CD14-positive monocyte (primary cell): ENCODE measurements at regions not wholly inside any gene's neighbourhood (a gene's known extent, or its start where the extent isn't known, plus 50 kb on each side); places are given as distances from the start of the nearest gene placed in this dataset.

Experiments
- DNase-seq, 3 donors: peaks; one replicate each; pipeline ENCODE4 v3.0.0-alpha.2; 2011 to 2022
- H2AFZ ChIP-seq: 2 replicates; pipeline ENCODE4 v1.6.0; 2012; ENCODE audit warnings: mild to moderate bottlenecking, low read depth, low read length, inconsistent platforms; ENCODE audit not compliant: insufficient read depth, poor library complexity, severe bottlenecking
- H3K27ac ChIP-seq, 2 donors: 1 replicate in 1 of 2; 2 replicates in 1 of 2; pipeline ENCODE4 v1.5.1; 2012 to 2013; ENCODE audit warnings: low read length in 2 of 2, control low read depth in 1 of 2, inconsistent platforms in 1 of 2, low read depth in 1 of 2, mild to moderate bottlenecking in 1 of 2
- H3K27me3 ChIP-seq, 2 donors: one replicate each; pipeline versions ENCODE4 v1.6.0 to v1.6.1; 2011 to 2013; ENCODE audit warnings: low read length in 2 of 2; ENCODE audit not compliant: control insufficient read depth in 2 of 2, insufficient read depth in 2 of 2
- H3K36me3 ChIP-seq, 2 donors: replicated peaks in 1 of 2; 1 replicate in 1 of 2; 2 replicates in 1 of 2; pipeline versions ENCODE4 v1.5.1 to v1.6.1; 2012 to 2013; ENCODE audit warnings: low read length in 2 of 2, control low read depth in 1 of 2, inconsistent platforms in 1 of 2, mild to moderate bottlenecking in 1 of 2; ENCODE audit not compliant: insufficient read depth in 2 of 2, control insufficient read depth in 1 of 2
- H3K4me1 ChIP-seq, 2 donors: 1 replicate in 1 of 2; 2 replicates in 1 of 2; pipeline versions ENCODE4 v1.5.1 to v1.6.1; 2012 to 2013; ENCODE audit warnings: low read length in 2 of 2, control low read depth in 1 of 2, inconsistent platforms in 1 of 2, mild to moderate bottlenecking in 1 of 2, moderate library complexity in 1 of 2; ENCODE audit not compliant: insufficient read depth in 2 of 2, control insufficient read depth in 1 of 2
- H3K4me2 ChIP-seq: replicated peaks from 2 replicates; pipeline ENCODE3; 2012; ENCODE audit warnings: low read length, moderate library complexity, mild to moderate bottlenecking; ENCODE audit not compliant: poor library complexity, severe bottlenecking; ENCODE audit errors: extremely low read depth
- H3K4me3 ChIP-seq, 3 experiments: fragments of 200-600 bp in 1 of 3; sonication (generic) in 1 of 3; replicated peaks in 1 of 3; 1 replicate in 2 of 3; 2 replicates in 1 of 3; pipeline ENCODE4 v1.5.1; 2011 to 2013; ENCODE audit warnings: low read length in 3 of 3, mild to moderate bottlenecking in 3 of 3, control low read depth in 2 of 3, low read depth in 2 of 3, inconsistent platforms in 1 of 3, moderate library complexity in 1 of 3
- H3K79me2 ChIP-seq: 2 replicates; pipeline ENCODE4 v1.6.0; 2012; ENCODE audit warnings: mild to moderate bottlenecking, control low read depth, inconsistent platforms, low read length, moderate library complexity; ENCODE audit not compliant: insufficient read depth
- H3K9ac ChIP-seq: 2 replicates; pipeline ENCODE4 v1.6.0; 2017; ENCODE audit warnings: low read length, mild to moderate bottlenecking; ENCODE audit not compliant: insufficient read depth, poor library complexity, severe bottlenecking
- H3K9me3 ChIP-seq, 2 donors: replicated peaks in 1 of 2; 1 replicate in 1 of 2; 2 replicates in 1 of 2; pipeline versions ENCODE4 v1.5.1 to v1.6.1; 2012 to 2013; ENCODE audit warnings: low read length in 2 of 2, control low read depth in 1 of 2; ENCODE audit not compliant: control insufficient read depth in 1 of 2, insufficient read depth in 1 of 2
- H4K20me1 ChIP-seq: 2 replicates; pipeline ENCODE4 v1.6.0; 2012; ENCODE audit warnings: mild to moderate bottlenecking, low read length, control low read depth, moderate library complexity; ENCODE audit not compliant: insufficient read depth
- H3K27ac Mint-ChIP-seq, 7 donors: one replicate each; pipeline ENCODE4 v1.8.0; 2020; ENCODE audit warnings: mild to moderate bottlenecking in 7 of 7, mixed read lengths in 7 of 7, moderate library complexity in 6 of 7, inconsistent platforms in 2 of 7
- H3K27me3 Mint-ChIP-seq, 3 donors: one replicate each; pipeline ENCODE4 v1.8.0; 2021 to 2022; ENCODE audit warnings: low read depth in 3 of 3, mild to moderate bottlenecking in 3 of 3, mixed read lengths in 3 of 3, moderate library complexity in 3 of 3, inconsistent platforms in 1 of 3
- H3K36me3 Mint-ChIP-seq, 2 donors: one replicate each; pipeline ENCODE4 v1.8.0; 2020; ENCODE audit warnings: mixed read lengths in 2 of 2, inconsistent platforms in 1 of 2, mild to moderate bottlenecking in 1 of 2
- H3K4me1 Mint-ChIP-seq: one replicate; pipeline ENCODE4 v1.8.0; 2020; ENCODE audit warnings: mild to moderate bottlenecking, mixed read lengths
- H3K4me3 Mint-ChIP-seq, 2 donors: one replicate each; pipeline ENCODE4 v1.8.0; 2020; ENCODE audit warnings: mild to moderate bottlenecking in 2 of 2, mixed read lengths in 2 of 2, moderate library complexity in 1 of 2
- H3K9me3 Mint-ChIP-seq, 7 donors: one replicate each; pipeline ENCODE4 v1.8.0; 2020 to 2022; ENCODE audit warnings: mixed read lengths in 7 of 7, mild to moderate bottlenecking in 6 of 7, moderate library complexity in 6 of 7, inconsistent platforms in 2 of 7
- CTCF ChIP-seq: fragments of 200-600 bp; IDR thresholded peaks from one replicate; pipeline ENCODE4 v1.8.0; 2022; ENCODE audit warnings: antibody characterized with exemption, mild to moderate bottlenecking
- WGBS: methylation state at CpG from one replicate; pipeline ENCODE4 v1.1.5; 2013; ENCODE audit warnings: missing lambda C conversion rate; ENCODE audit not compliant: insufficient coverage; 5-methylcytosine and 5-hydroxymethylcytosine counted together
- intact Hi-C, 2 donors: fragments of 100-400 bp; cut with micrococcal nuclease; formaldehyde crosslinking; loops; one replicate each; pipeline versions ENCODE4 v1.15.0 to v1.15.1; 2023

- H3K4me3 Mint-ChIP-seq: no peak overlapping the region
- no peaks in the 10 kb centered on the region for H3K4me1 ChIP-seq
- WGBS: no CpG with 5 or more reads among the region's 3 CpGs
- H3K36me3 Mint-ChIP-seq: no peaks in the 10 kb centered on the region
- no peak overlapping the region for H2AFZ ChIP-seq
- no peaks in the 10 kb centered on the region for H3K79me2 ChIP-seq
- TF ChIP-seq CTCF: no peak
- H3K27ac ChIP-seq: no peak overlapping the region
- no peak overlapping the region for H3K4me2 ChIP-seq
- intact Hi-C loops: no loop called here
- H3K36me3 ChIP-seq: no peaks in the 10 kb centered on the region
- no peaks in the 10 kb centered on the region for H3K9me3 ChIP-seq
- DNase-seq: no peak
- no peak overlapping the region for H3K9ac ChIP-seq
- no peaks in the 10 kb centered on the region for H3K4me1 Mint-ChIP-seq
- no peaks in the 10 kb centered on the region for H3K27me3 ChIP-seq
- H3K9me3 Mint-ChIP-seq: peaks cover 0 to 9% (median 4%) of the 10 kb centered on the region in 7 donors
- no peak overlapping the region for H3K4me3 ChIP-seq
- no peak overlapping the region for H3K27ac Mint-ChIP-seq
- peaks cover 0 to 1% (median 0%) of the 10 kb centered on the region in 3 donors for H3K27me3 Mint-ChIP-seq
- H4K20me1 ChIP-seq: no peaks in the 10 kb centered on the region
Measured at GRCh38 chr2:163852616-163853015, 116.8 kb upstream of the FIGN start.

- WGBS: 100% methylated on average over 3 of the region's 3 CpGs
- Mint-ChIP-seq H3K4me3 (no peak overlapping the region), H3K27me3 (peaks cover 0 to 1% (median 0%) of the 10 kb centered on the region in 3 donors), H3K4me1 (no peaks in the 10 kb centered on the region), H3K9me3 (peaks cover 0 to 9% (median 4%) of the 10 kb centered on the region in 7 donors), H3K27ac (no peak overlapping the region), H3K36me3 (no peaks in the 10 kb centered on the region)
- H3K4me1 ChIP-seq: no peaks in the 10 kb centered on the region
- no peaks in the 10 kb centered on the region for H4K20me1 ChIP-seq
- intact Hi-C loops: no loop called here
- H3K27me3 ChIP-seq: no peaks in the 10 kb centered on the region
- DNase-seq: no peak
- H3K9me3 ChIP-seq: no peaks in the 10 kb centered on the region
- no peak overlapping the region for H2AFZ ChIP-seq
- H3K36me3 ChIP-seq: no peaks in the 10 kb centered on the region
- H3K4me2 ChIP-seq: no peak overlapping the region
- H3K4me3 ChIP-seq: no peak overlapping the region
- H3K79me2 ChIP-seq: no peaks in the 10 kb centered on the region
- H3K27ac ChIP-seq: no peak overlapping the region
- H3K9ac ChIP-seq: no peak overlapping the region
- no peak for TF ChIP-seq CTCF
Measured at GRCh38 chr2:163849756-163850435, 114.1 kb upstream of the FIGN start.
